ENCODE measurements at regions not wholly inside any gene's neighbourhood (a gene's known extent, or its start where the extent isn't known, plus 50 kb on each side); places are given as distances from the start of the nearest gene placed in this dataset.
"Not testable (repeated sequence)": the region's sequence is repeated elsewhere in the genome, so short reads cannot be mapped to it uniquely, and the experiment has no call there.

GRCh38 chr21:5042583-5042982 lies 5478.8 kb upstream of the TPTE start:
- not testable (repeated sequence) for H3K4me3 ChIP-seq (ENCODE audit: insufficient read depth, low read depth, low read length, poor library complexity, severe bottlenecking); H3K27ac ChIP-seq (ENCODE audit: insufficient read depth, low read length, poor library complexity, severe bottlenecking); H3K27me3 ChIP-seq (replicated peaks; ENCODE audit: control insufficient read depth, insufficient read depth, low read length, poor library complexity, severe bottlenecking); DNase-seq; H3K4me1 ChIP-seq (ENCODE audit: control insufficient read depth, insufficient read depth, low read length, poor library complexity, severe bottlenecking); H3K36me3 ChIP-seq (ENCODE audit: control insufficient read depth, insufficient read depth, low read length); H3K9me3 ChIP-seq (ENCODE audit: control insufficient read depth, low read length)

DNA sequence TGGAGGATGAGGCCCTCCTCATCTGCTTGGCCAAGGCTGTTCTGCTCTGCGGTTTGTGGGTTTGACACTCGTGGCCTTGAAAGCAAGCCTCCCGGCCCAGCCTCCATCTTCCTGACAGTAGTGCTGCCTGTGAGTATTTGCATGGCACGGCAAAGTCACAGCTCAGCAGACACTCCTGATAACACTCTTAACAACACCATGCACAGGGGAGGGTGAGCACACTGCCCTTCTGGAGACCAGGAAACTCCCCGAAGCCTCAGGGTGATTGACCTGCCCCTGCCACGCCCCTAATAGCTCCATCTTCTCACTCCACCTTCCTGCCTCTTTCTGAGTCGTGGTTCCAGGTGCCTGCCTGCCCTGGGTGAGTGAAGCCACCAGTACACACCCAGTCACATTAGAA lies 5476.6 kb upstream of the TPTE start:
- not testable (repeated sequence) for H3K36me3 ChIP-seq (ENCODE audit: control insufficient read depth, insufficient read depth, low read length); H3K27ac ChIP-seq (ENCODE audit: insufficient read depth, low read length, poor library complexity, severe bottlenecking); H3K27me3 ChIP-seq (replicated peaks; ENCODE audit: control insufficient read depth, insufficient read depth, low read length, poor library complexity, severe bottlenecking); H3K4me1 ChIP-seq (ENCODE audit: control insufficient read depth, insufficient read depth, low read length, poor library complexity, severe bottlenecking); H3K9me3 ChIP-seq (ENCODE audit: control insufficient read depth, low read length); H3K4me3 ChIP-seq (ENCODE audit: insufficient read depth, low read depth, low read length, poor library complexity, severe bottlenecking); DNase-seq

- not testable (repeated sequence) for H3K4me1 ChIP-seq (ENCODE audit: control insufficient read depth, insufficient read depth, low read length, poor library complexity, severe bottlenecking); H3K27me3 ChIP-seq (replicated peaks; ENCODE audit: control insufficient read depth, insufficient read depth, low read length, poor library complexity, severe bottlenecking); H3K27ac ChIP-seq (ENCODE audit: insufficient read depth, low read length, poor library complexity, severe bottlenecking); DNase-seq; H3K36me3 ChIP-seq (ENCODE audit: control insufficient read depth, insufficient read depth, low read length); H3K4me3 ChIP-seq (ENCODE audit: insufficient read depth, low read depth, low read length, poor library complexity, severe bottlenecking); H3K9me3 ChIP-seq (ENCODE audit: control insufficient read depth, low read length)
Observed at GRCh38 chr21:5051303-5052018, 5469.9 kb upstream of the TPTE start.

- H3K36me3 ChIP-seq (ENCODE audit: control insufficient read depth, insufficient read depth, low read length); H3K4me1 ChIP-seq (ENCODE audit: control insufficient read depth, insufficient read depth, low read length, poor library complexity, severe bottlenecking); H3K9me3 ChIP-seq (ENCODE audit: control insufficient read depth, low read length); H3K27me3 ChIP-seq (replicated peaks; ENCODE audit: control insufficient read depth, insufficient read depth, low read length, poor library complexity, severe bottlenecking); H3K4me3 ChIP-seq (ENCODE audit: insufficient read depth, low read depth, low read length, poor library complexity, severe bottlenecking); H3K27ac ChIP-seq (ENCODE audit: insufficient read depth, low read length, poor library complexity, severe bottlenecking); DNase-seq: not testable (repeated sequence)
Observed at GRCh38 chr21:5055027-5055754, 5466.2 kb upstream of the TPTE start.

- not testable (repeated sequence) for DNase-seq; H3K4me1 ChIP-seq (ENCODE audit: control insufficient read depth, insufficient read depth, low read length, poor library complexity, severe bottlenecking); H3K9me3 ChIP-seq (ENCODE audit: control insufficient read depth, low read length); H3K4me3 ChIP-seq (ENCODE audit: insufficient read depth, low read depth, low read length, poor library complexity, severe bottlenecking); H3K36me3 ChIP-seq (ENCODE audit: control insufficient read depth, insufficient read depth, low read length); H3K27ac ChIP-seq (ENCODE audit: insufficient read depth, low read length, poor library complexity, severe bottlenecking); H3K27me3 ChIP-seq (replicated peaks; ENCODE audit: control insufficient read depth, insufficient read depth, low read length, poor library complexity, severe bottlenecking)
Observed at GRCh38 chr21:5055996-5056962, 5465.1 kb upstream of the TPTE start.

- not testable (repeated sequence) for H3K4me1 ChIP-seq (ENCODE audit: control insufficient read depth, insufficient read depth, low read length, poor library complexity, severe bottlenecking); H3K27ac ChIP-seq (ENCODE audit: insufficient read depth, low read length, poor library complexity, severe bottlenecking); DNase-seq; H3K9me3 ChIP-seq (ENCODE audit: control insufficient read depth, low read length); H3K27me3 ChIP-seq (replicated peaks; ENCODE audit: control insufficient read depth, insufficient read depth, low read length, poor library complexity, severe bottlenecking); H3K4me3 ChIP-seq (ENCODE audit: insufficient read depth, low read depth, low read length, poor library complexity, severe bottlenecking); H3K36me3 ChIP-seq (ENCODE audit: control insufficient read depth, insufficient read depth, low read length)
Observed at GRCh38 chr21:5057077-5057476, 5464.3 kb upstream of the TPTE start.

DNA sequence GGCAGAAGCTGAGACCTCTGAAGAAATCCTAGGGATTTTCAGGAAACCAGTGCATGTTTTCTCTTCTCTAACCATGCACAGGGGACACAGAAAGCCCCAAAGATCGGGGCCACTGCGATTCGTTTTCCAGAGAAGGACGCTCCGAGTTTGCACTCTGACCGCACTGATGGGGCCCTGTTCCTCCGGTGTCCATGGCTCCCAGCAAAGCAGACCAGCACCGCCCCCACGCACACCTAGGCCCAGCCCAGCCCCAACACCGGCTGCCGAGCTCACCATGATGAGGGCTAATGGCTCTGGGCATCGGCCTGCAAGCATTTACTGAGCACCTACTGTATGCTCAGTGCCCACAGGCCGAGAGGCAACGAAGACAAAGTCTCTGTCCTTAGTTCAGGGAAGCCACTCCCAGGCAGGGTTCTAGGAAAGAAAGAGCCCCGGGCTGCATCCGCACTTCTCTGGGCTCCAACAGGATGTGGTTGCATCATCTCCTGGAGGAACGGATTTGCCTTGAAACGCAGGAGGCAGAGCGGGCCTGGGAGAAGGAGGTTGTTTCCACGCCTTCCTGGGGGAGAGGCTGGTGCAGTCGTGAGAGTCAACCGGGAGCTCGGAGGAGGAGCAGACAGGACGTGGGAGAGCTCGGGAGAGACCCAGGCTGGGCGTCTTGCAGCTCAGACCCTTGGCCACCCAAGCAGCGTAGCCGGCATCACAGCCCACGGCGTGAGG lies 5460.9 kb upstream of the TPTE start:
- H3K4me1 ChIP-seq (ENCODE audit: control insufficient read depth, insufficient read depth, low read length, poor library complexity, severe bottlenecking); DNase-seq; H3K27me3 ChIP-seq (replicated peaks; ENCODE audit: control insufficient read depth, insufficient read depth, low read length, poor library complexity, severe bottlenecking); H3K27ac ChIP-seq (ENCODE audit: insufficient read depth, low read length, poor library complexity, severe bottlenecking); H3K9me3 ChIP-seq (ENCODE audit: control insufficient read depth, low read length); H3K4me3 ChIP-seq (ENCODE audit: insufficient read depth, low read depth, low read length, poor library complexity, severe bottlenecking); H3K36me3 ChIP-seq (ENCODE audit: control insufficient read depth, insufficient read depth, low read length): not testable (repeated sequence)

DNA sequence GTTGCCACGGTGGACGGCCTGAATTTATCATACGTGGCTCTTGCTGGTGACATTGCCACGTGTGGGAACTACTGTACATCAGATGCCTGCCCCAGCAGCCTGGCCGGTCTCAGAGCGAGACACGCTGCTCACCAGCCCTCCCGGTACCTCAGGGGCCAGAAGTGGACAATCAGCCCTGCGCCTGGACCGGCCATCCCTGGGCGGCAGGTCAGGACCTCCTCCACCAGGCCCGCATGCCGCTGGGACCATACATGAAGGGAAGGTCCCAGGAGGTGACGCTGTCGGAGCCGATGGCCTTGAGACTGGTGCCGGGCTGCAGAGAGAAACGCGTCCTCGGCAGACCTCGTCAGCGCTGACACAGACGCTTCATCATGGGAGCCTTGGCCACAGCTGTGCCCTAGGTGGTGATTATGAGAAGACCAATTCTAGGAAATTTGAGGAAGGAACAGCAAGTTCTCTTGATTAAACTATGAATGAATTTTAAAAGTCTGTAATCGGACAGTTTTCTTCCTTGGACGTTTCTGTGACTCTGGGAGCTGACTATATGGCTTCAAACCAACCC lies 5456.7 kb upstream of the TPTE start:
- DNase-seq; H3K36me3 ChIP-seq (ENCODE audit: control insufficient read depth, insufficient read depth, low read length); H3K4me3 ChIP-seq (ENCODE audit: insufficient read depth, low read depth, low read length, poor library complexity, severe bottlenecking); H3K27me3 ChIP-seq (replicated peaks; ENCODE audit: control insufficient read depth, insufficient read depth, low read length, poor library complexity, severe bottlenecking); H3K4me1 ChIP-seq (ENCODE audit: control insufficient read depth, insufficient read depth, low read length, poor library complexity, severe bottlenecking); H3K27ac ChIP-seq (ENCODE audit: insufficient read depth, low read length, poor library complexity, severe bottlenecking); H3K9me3 ChIP-seq (ENCODE audit: control insufficient read depth, low read length): not testable (repeated sequence)

All from effector memory CD4-positive, alpha-beta T cell (primary cell).